ENCODE measurements at regions not wholly inside any gene's neighbourhood (a gene's known extent, or its start where the extent isn't known, plus 50 kb on each side); places are given as distances from the start of the nearest gene placed in this dataset.

DNA sequence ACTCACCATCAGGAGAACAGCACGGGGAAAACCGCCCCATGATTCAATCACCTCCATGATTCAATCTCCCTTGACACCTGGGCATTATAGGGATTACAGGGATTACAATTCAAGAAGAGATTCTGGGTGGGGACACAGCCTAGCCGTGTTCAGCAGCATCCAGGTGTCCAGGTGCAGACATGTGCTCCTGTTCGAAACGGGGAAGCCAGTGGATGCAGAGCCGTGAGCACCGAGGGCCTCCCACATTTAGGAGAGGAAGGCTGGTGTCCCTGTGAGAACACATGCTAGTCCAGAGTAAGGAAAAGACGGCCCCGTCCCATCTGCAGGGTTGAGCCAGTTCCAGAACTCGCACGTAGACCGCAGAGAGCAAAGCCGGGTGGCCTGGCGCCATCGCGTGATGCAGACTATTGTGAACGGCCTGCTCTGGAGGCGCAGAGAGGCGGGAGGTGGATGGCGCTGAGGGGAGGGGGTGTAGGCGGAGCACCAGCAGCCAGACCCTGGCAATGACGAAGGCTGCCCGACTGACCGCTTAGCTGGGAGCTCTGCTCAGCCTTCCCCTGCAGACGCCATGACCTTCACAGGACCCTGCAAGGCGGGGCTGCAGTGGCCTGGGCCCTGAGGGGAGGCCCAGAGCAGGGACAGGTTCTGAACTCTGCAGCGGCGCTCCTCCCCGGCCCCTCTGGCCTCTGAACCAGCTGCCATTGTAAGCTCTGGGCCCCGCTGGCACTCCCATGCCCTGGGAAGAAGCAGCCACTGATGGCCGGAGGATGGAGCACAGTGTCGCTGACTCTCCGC lies 141.6 kb upstream of the TCERG1L start:
- TF ChIP-seq ZSCAN29 (CRISPR knock-in tag; conservative IDR thresholded peaks at IDR 0.05), result no peak
- TF ChIP-seq ZNF503 (CRISPR knock-in tag; IDR thresholded peaks at IDR 0.05), result no peak
- no peak for TF ChIP-seq ESRRA (CRISPR knock-in tag; IDR thresholded peaks at IDR 0.05; ENCODE audit: low read depth)
- no peak for TF ChIP-seq TCF7L2 (IDR thresholded peaks at IDR 0.05; ENCODE audit: low read depth, low read length)
- no peak for TF ChIP-seq SUZ12 (IDR thresholded peaks at IDR 0.05; ENCODE audit: low read depth, low read length)
- no peak for TF ChIP-seq MAX (IDR thresholded peaks at IDR 0.05)
- no peak for TF ChIP-seq HDAC6 (IDR thresholded peaks at IDR 0.05; ENCODE audit: low read depth, low read length)
- TF ChIP-seq NFATC3 (CRISPR knock-in tag; IDR thresholded peaks at IDR 0.05), result no peak
- TF ChIP-seq FOXM1 (CRISPR knock-in tag; IDR thresholded peaks at IDR 0.05), result no peak
- no peak for TF ChIP-seq ZNF441 (CRISPR knock-in tag; IDR thresholded peaks at IDR 0.05; ENCODE audit: borderline replicate concordance)
- no peak for TF ChIP-seq ZKSCAN5 (CRISPR knock-in tag; IDR thresholded peaks at IDR 0.05)
- TF ChIP-seq, protein P1, sequence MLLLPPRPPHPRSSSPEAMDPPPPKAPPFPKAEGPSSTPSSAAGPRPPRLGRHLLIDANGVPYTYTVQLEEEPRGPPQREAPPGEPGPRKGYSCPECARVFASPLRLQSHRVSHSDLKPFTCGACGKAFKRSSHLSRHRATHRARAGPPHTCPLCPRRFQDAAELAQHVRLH (CRISPR knock-in tag; IDR thresholded peaks at IDR 0.05; ENCODE audit: borderline replicate concordance, low read depth), result no peak
- TF ChIP-seq, protein P2, sequence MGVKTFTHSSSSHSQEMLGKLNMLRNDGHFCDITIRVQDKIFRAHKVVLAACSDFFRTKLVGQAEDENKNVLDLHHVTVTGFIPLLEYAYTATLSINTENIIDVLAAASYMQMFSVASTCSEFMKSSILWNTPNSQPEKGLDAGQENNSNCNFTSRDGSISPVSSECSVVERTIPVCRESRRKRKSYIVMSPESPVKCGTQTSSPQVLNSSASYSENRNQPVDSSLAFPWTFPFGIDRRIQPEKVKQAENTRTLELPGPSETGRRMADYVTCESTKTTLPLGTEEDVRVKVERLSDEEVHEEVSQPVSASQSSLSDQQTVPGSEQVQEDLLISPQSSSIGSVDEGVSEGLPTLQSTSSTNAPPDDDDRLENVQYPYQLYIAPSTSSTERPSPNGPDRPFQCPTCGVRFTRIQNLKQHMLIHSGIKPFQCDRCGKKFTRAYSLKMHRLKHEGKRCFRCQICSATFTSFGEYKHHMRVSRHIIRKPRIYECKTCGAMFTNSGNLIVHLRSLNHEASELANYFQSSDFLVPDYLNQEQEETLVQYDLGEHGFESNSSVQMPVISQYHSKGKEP (CRISPR knock-in tag; IDR thresholded peaks at IDR 0.05), result no peak
- TF ChIP-seq, protein P3, sequence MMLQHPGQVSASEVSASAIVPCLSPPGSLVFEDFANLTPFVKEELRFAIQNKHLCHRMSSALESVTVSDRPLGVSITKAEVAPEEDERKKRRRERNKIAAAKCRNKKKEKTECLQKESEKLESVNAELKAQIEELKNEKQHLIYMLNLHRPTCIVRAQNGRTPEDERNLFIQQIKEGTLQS (CRISPR knock-in tag; IDR thresholded peaks at IDR 0.05), result no peak
